Transverse colon (tissue), 4 donors: ENCODE measurements at regions not wholly inside any gene's neighbourhood (a gene's known extent, or its start where the extent isn't known, plus 50 kb on each side); places are given as distances from the start of the nearest gene placed in this dataset.

ENCODE experiments used
- DNase-seq: peaks from one replicate; pipeline ENCODE4 v3.0.0-alpha.2; 2019
- H3K27ac ChIP-seq, 4 donors: fragments of 200-600 bp; sonication (generic); 2 replicates each; pipeline ENCODE4 v1.5.1; 2016 to 2018; ENCODE audit warnings: inconsistent platforms in 4 of 4
- H3K27me3 ChIP-seq: fragments of 200-600 bp; sonication (generic); 2 replicates; pipeline ENCODE4 v1.5.1; 2017; ENCODE audit warnings: inconsistent platforms
- H3K36me3 ChIP-seq, 4 donors: fragments of 200-600 bp; sonication (generic); 2 replicates each; pipeline ENCODE4 v1.5.1; 2017 to 2019; ENCODE audit warnings: inconsistent platforms in 4 of 4
- H3K4me1 ChIP-seq, 4 donors: fragments of 200-600 bp; sonication (generic); 2 replicates each; pipeline ENCODE4 v1.5.1; 2017 to 2020; ENCODE audit warnings: inconsistent platforms in 4 of 4
- H3K4me3 ChIP-seq, 4 donors: fragments of 200-600 bp; sonication (generic); 1 replicate in 1 of 4; 2 replicates in 3 of 4; pipeline versions ENCODE4 v1.5.1 to v1.6.1; 2017 to 2019; ENCODE audit warnings: inconsistent platforms in 4 of 4
- H3K9me3 ChIP-seq, 2 donors: fragments of 200-600 bp; sonication (generic); 2 replicates each; pipeline ENCODE4 v1.5.1; 2017 to 2019; ENCODE audit warnings: inconsistent platforms in 2 of 2
- EP300 ChIP-seq: sonication (generic); formaldehyde crosslinking; IDR thresholded peaks from one replicate; pipeline ENCODE4 v1.6.1; 2017; ENCODE audit warnings: antibody characterized with exemption, low read depth
- POLR2A ChIP-seq: fragments of 450-650 bp; IDR thresholded peaks from one replicate; pipeline ENCODE4 v1.6.1; 2016; ENCODE audit warnings: antibody characterized with exemption, mild to moderate bottlenecking, moderate library complexity
- POLR2AphosphoS5 ChIP-seq, 3 donors: sonication (generic); formaldehyde crosslinking; IDR thresholded peaks; one replicate each; pipeline ENCODE4 v1.6.1; 2016; ENCODE audit warnings: antibody characterized with exemption in 3 of 3
- WGBS, 2 donors: methylation state at CpG; one replicate each; pipeline ENCODE4 v1.1.5; 2018; ENCODE audit warnings: low coverage in 1 of 2; 5-methylcytosine and 5-hydroxymethylcytosine counted together
- in situ Hi-C, 4 donors: fragments of 200-750 bp; cut with MboI; loops; one replicate each; pipeline versions ENCODE4 v1.15.0 to v1.15.1; 2017; ENCODE audit warnings: low sequenced_read_pairs in 3 of 4, low pct_ligation_motif_present in 1 of 4, low pct_unique_long_range_greater_than_20kb in 1 of 4
- intact Hi-C: fragments of 100-400 bp; cut with DNase I; formaldehyde crosslinking; loops from one replicate; pipeline ENCODE4 v1.15.1; 2023; ENCODE audit warnings: low total_unique reads
- TF ChIP-seq, protein P1 (sequence below), 5 experiments: fragments of 200-600 bp in 3 of 5; fragments of 450-650 bp in 2 of 5; sonication (generic) in 3 of 5; IDR thresholded peaks; 1 replicate in 2 of 5; 2 replicates in 3 of 5; pipeline ENCODE4 v1.5.1; 2016 to 2017; ENCODE audit warnings: antibody characterized with exemption in 5 of 5, inconsistent platforms in 3 of 5, mild to moderate bottlenecking in 2 of 5, moderate library complexity in 1 of 5

GRCh38 chr7:41835976-41836530, 133.2 kb upstream of the INHBA start:
- in situ Hi-C loops (no loop called here), intact Hi-C loops (no loop called here)
- H3K36me3 ChIP-seq = no peaks in the 10 kb centered on the region
- H3K27ac ChIP-seq = no peak overlapping the region
- TF ChIP-seq POLR2AphosphoS5 (IDR thresholded peaks at IDR 0.05) (no peak), POLR2A (no peak), EP300 (no peak)
- TF ChIP-seq, protein P1, sequence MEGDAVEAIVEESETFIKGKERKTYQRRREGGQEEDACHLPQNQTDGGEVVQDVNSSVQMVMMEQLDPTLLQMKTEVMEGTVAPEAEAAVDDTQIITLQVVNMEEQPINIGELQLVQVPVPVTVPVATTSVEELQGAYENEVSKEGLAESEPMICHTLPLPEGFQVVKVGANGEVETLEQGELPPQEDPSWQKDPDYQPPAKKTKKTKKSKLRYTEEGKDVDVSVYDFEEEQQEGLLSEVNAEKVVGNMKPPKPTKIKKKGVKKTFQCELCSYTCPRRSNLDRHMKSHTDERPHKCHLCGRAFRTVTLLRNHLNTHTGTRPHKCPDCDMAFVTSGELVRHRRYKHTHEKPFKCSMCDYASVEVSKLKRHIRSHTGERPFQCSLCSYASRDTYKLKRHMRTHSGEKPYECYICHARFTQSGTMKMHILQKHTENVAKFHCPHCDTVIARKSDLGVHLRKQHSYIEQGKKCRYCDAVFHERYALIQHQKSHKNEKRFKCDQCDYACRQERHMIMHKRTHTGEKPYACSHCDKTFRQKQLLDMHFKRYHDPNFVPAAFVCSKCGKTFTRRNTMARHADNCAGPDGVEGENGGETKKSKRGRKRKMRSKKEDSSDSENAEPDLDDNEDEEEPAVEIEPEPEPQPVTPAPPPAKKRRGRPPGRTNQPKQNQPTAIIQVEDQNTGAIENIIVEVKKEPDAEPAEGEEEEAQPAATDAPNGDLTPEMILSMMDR (IDR thresholded peaks at IDR 0.05) = no peak
- no peaks in the 10 kb centered on the region for H3K27me3 ChIP-seq
- no peaks in the 10 kb centered on the region for H3K9me3 ChIP-seq
- no peak overlapping the region for H3K4me3 ChIP-seq
- DNase-seq = no peak
- H3K4me1 ChIP-seq = peaks cover 0 to 9% (median 0%) of the 10 kb centered on the region in 4 donors
- 83 to 91% methylated on average over 4 of the region's 4 CpGs for WGBS, 2 donors

DNA sequence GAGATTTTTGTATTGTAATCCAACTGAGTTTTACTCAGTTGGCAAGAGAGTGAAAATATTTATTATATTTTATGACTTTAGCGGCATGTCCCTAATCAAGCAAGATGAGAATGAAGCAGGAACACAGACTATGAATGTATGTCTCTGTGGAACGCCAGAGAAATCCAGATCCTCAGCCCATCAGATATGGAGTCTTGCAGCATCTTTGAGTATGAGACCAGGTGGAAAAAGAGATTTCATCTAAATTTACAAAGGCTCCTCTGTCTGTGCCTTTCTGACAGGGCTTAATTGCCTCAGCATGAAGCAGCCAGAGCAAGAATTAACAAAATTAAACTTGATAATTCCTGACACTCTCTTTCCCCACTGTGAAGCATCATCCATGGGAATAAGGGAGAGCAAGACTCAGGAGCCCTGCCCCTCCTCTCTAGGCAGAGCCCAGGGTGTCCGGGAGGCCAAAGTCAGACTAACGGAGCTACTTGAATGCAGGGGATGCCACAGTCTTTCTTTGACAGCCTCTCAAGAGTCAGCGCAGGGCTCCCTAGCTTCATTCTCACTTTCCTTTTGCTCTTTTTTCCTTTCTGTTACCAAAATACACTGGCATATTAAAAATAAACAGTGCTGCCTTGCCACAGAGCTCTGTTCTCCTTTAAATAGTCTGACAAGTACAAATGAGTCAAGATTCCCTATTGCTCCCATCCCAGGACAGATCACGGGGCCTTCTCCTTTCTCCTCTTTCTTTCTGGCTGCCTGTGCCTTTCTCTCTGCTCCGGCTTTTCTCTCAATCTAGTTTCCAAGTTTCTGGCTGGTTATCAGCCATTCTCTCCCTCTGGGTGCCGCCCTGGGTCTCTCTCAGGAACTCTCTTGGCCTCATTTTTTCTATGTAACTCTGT, 132.2 kb upstream of the INHBA start:
- Histone ChIP-seq H3K27me3 (no peaks in the 10 kb centered on the region), H3K4me1 (peaks cover 0 to 9% (median 0%) of the 10 kb centered on the region in 4 donors), H3K36me3 (no peaks in the 10 kb centered on the region), H3K27ac (peak overlapping the region in 3 of 4 donors; percentile 1 to 36 (median 16)), H3K9me3 (no peaks in the 10 kb centered on the region), H3K4me3 (no peak overlapping the region)
- TF ChIP-seq POLR2AphosphoS5 (IDR thresholded peaks at IDR 0.05) (no peak), POLR2A (no peak), EP300 (no peak)
- 54 to 66% methylated on average over 5 to 8 of the region's 8 CpGs for WGBS, 2 donors
- intact Hi-C loops (no loop called here), in situ Hi-C loops (no loop called here)
- DNase-seq = no peak

GRCh38 chr7:41832941-41833340, 130.1 kb upstream of the INHBA start:
- Histone ChIP-seq H3K4me3 (no peak overlapping the region), H3K4me1 (peaks cover 0 to 9% (median 0%) of the 10 kb centered on the region in 4 donors), H3K27me3 (no peaks in the 10 kb centered on the region), H3K27ac (no peak overlapping the region), H3K9me3 (no peaks in the 10 kb centered on the region), H3K36me3 (no peaks in the 10 kb centered on the region)
- intact Hi-C loops = no loop called here
- WGBS, 2 donors = 69 to 75% methylated on average over 4 of the region's 4 CpGs
- DNase-seq = no peak
- TF ChIP-seq, protein P1 (IDR thresholded peaks at IDR 0.05) = no peak
- no peak for TF ChIP-seq POLR2A
- no peak for TF ChIP-seq POLR2AphosphoS5 (IDR thresholded peaks at IDR 0.05)
- TF ChIP-seq EP300 = no peak
- in situ Hi-C loops = no loop called here

GRCh38 chr7:41830271-41830670, 127.4 kb upstream of the INHBA start:
- Histone ChIP-seq H3K9me3 (no peaks in the 10 kb centered on the region), H3K27me3 (no peaks in the 10 kb centered on the region), H3K4me1 (peaks cover 0 to 2% (median 0%) of the 10 kb centered on the region in 4 donors), H3K36me3 (no peaks in the 10 kb centered on the region), H3K27ac (no peak overlapping the region), H3K4me3 (no peak overlapping the region)
- intact Hi-C loops (no loop called here), in situ Hi-C loops (no loop called here)
- DNase-seq = no peak
- TF ChIP-seq, protein P1 (IDR thresholded peaks at IDR 0.05) = no peak
- TF ChIP-seq POLR2A = no peak
- no peak for TF ChIP-seq POLR2AphosphoS5 (IDR thresholded peaks at IDR 0.05)
- TF ChIP-seq EP300 = no peak
- 60 to 81% methylated on average over 1 to 2 of the region's 2 CpGs for WGBS, 2 donors
